GM12878 (cell line): ENCODE measurements at regions not wholly inside any gene's neighbourhood (a gene's known extent, or its start where the extent isn't known, plus 50 kb on each side); places are given as distances from the start of the nearest gene placed in this dataset.

Experiments used
- ATAC-seq: fragments of 200-7000 bp; cut with Tn5 transposase; 3 replicates; pipeline ENCODE4 v1.9.1; 2020; ENCODE audit warnings: mild to moderate bottlenecking, moderate library complexity
- BruUV-seq: library from RNA; stranded (reverse); fragments of 400-500 nt; replicated peaks from 2 replicates; lab custom pipeline; 2021; lab: Mats Ljungman, UMichigan
- CTCF ChIA-PET: fragments of 300-600 bp; sonication (Branson Sonifier 250); formaldehyde crosslinking; extraction: SDS; loops from one replicate; lab custom pipeline; 2021; ENCODE audit warnings: inconsistent platforms; lab: Yijun Ruan, JAX
- POLR2A ChIA-PET: fragments of 350-600 bp; formaldehyde crosslinking; extraction: SDS; loops from one replicate; lab custom pipeline; 2021; ENCODE audit warnings: inconsistent platforms; lab: Charles Lee
- RAD21 ChIA-PET: fragments of 300-600 bp; sonication (Branson Sonifier 250); formaldehyde crosslinking; loops from one replicate; lab custom pipeline; 2023; ENCODE audit warnings: antibody characterized with exemption; ENCODE audit not compliant: unreplicated experiment; lab: Charles Lee
- SMC1A ChIA-PET: fragments of 300-600 bp; sonication (Branson Sonifier 250); formaldehyde crosslinking; loops from one replicate; lab custom pipeline; 2023; ENCODE audit not compliant: unreplicated experiment, uncharacterized antibody; lab: Charles Lee
- DNase-seq: peaks from one replicate; pipeline ENCODE4 v3.0.0-alpha.2; 2011; ENCODE audit warnings: low read depth, low spot score
- FAIRE-seq: peaks from 3 replicates; lab custom pipeline; 2011; peaks lifted over from hg19 to GRCh38; lab: Jason Lieb, UNC
- H2AFZ ChIP-seq: 2 replicates; pipeline ENCODE4 v1.6.0; 2011; ENCODE audit warnings: low read depth, low read length, control low read depth; ENCODE audit not compliant: control insufficient read depth
- H3K27ac ChIP-seq: 2 replicates; pipeline ENCODE4 v1.5.1; 2011; ENCODE audit warnings: control low read depth; ENCODE audit not compliant: control insufficient read depth, insufficient read depth
- H3K27me3 ChIP-seq, 2 experiments: replicated peaks in 1 of 2; 2 replicates each; pipeline versions ENCODE4 v1.6.0 to v1.6.1; 2011; ENCODE audit warnings: low read length in 1 of 2; ENCODE audit not compliant: control insufficient read depth in 2 of 2, insufficient read depth in 2 of 2
- H3K36me3 ChIP-seq, 2 experiments: 2 replicates each; pipeline ENCODE4 v1.5.1; 2011; ENCODE audit warnings: low read length in 1 of 2; ENCODE audit not compliant: control insufficient read depth in 2 of 2, insufficient read depth in 2 of 2
- H3K4me1 ChIP-seq: 2 replicates; pipeline ENCODE4 v1.6.1; 2011; ENCODE audit warnings: mild to moderate bottlenecking, low read length, moderate library complexity, mixed read lengths; ENCODE audit not compliant: control insufficient read depth, insufficient read depth
- H3K4me2 ChIP-seq: 2 replicates; pipeline ENCODE4 v1.6.0; 2011; ENCODE audit warnings: control low read depth; ENCODE audit not compliant: control insufficient read depth, insufficient read depth
- H3K4me3 ChIP-seq: fragments of 200-600 bp; sonication (generic); 2 replicates; pipeline ENCODE4 v1.5.1; 2016
- H3K79me2 ChIP-seq: 2 replicates; pipeline ENCODE4 v1.6.0; 2011; ENCODE audit warnings: low read length; ENCODE audit not compliant: control insufficient read depth, insufficient read depth
- H3K9ac ChIP-seq: 2 replicates; pipeline ENCODE4 v1.8.0; 2011; ENCODE audit warnings: low read length, control low read depth, mixed read lengths; ENCODE audit not compliant: control insufficient read depth, insufficient read depth
- H3K9me3 ChIP-seq: replicated peaks from 3 replicates; pipeline ENCODE4 v1.5.1; 2011; ENCODE audit warnings: mild to moderate bottlenecking, low read length; ENCODE audit not compliant: control insufficient read depth, insufficient read depth
- H4K20me1 ChIP-seq: 2 replicates; pipeline ENCODE4 v1.6.0; 2011; ENCODE audit not compliant: control insufficient read depth, insufficient read depth
- CHD2 ChIP-seq: IDR thresholded peaks from 2 replicates; pipeline ENCODE4 v1.6.1; 2011; ENCODE audit warnings: low read depth, low read length, improper control_type of control experiment, borderline replicate concordance
- GABPA ChIP-seq: IDR thresholded peaks from 2 replicates; pipeline ENCODE4 v1.6.1; 2014; ENCODE audit warnings: antibody characterized with exemption, low read depth, mild to moderate bottlenecking, inconsistent platforms
- GATAD2B ChIP-seq: fragments of 450-650 bp; conservative IDR thresholded peaks from 2 replicates; pipeline ENCODE4 v1.6.1; 2017; ENCODE audit warnings: low read depth, mild to moderate bottlenecking, moderate library complexity
- HDAC6 ChIP-seq: fragments of 200-600 bp; sonication (generic); IDR thresholded peaks from one replicate; pipeline ENCODE4 v1.8.0; 2017; ENCODE audit warnings: antibody characterized with exemption; ENCODE audit not compliant: unreplicated experiment
- HSF1 ChIP-seq: fragments of 150-350 bp; IDR thresholded peaks from 2 replicates; pipeline ENCODE4 v1.6.1; 2014; ENCODE audit warnings: mild to moderate bottlenecking, low read depth, low read length
- IRF3 ChIP-seq: fragments of 450-650 bp; IDR thresholded peaks from 2 replicates; pipeline ENCODE4 v1.6.1; 2014; ENCODE audit warnings: mild to moderate bottlenecking
- JUND ChIP-seq: IDR thresholded peaks from 2 replicates; pipeline ENCODE4 v1.6.1; 2012; ENCODE audit warnings: low read depth, mild to moderate bottlenecking, low read length, improper control_type of control experiment, moderate library complexity
- MEF2A ChIP-seq: IDR thresholded peaks from 2 replicates; pipeline ENCODE4 v1.6.1; 2011; ENCODE audit warnings: low read depth, mild to moderate bottlenecking, low read length, moderate library complexity; ENCODE audit not compliant: insufficient read depth
- MTA2 ChIP-seq: fragments of 450-650 bp; IDR thresholded peaks from 2 replicates; pipeline ENCODE4 v1.6.1; 2016; ENCODE audit warnings: low read depth, mild to moderate bottlenecking, moderate library complexity
- NKRF ChIP-seq: fragments of 450-650 bp; conservative IDR thresholded peaks from 2 replicates; pipeline ENCODE4 v1.6.1; 2017; ENCODE audit warnings: mild to moderate bottlenecking, moderate library complexity
- NR2C1 ChIP-seq: fragments of 450-650 bp; IDR thresholded peaks from 2 replicates; pipeline ENCODE4 v1.6.1; 2017; ENCODE audit warnings: antibody characterized with exemption, mild to moderate bottlenecking, moderate library complexity
- RFX5 ChIP-seq: IDR thresholded peaks from 2 replicates; pipeline ENCODE4 v1.6.1; 2011; ENCODE audit warnings: low read depth, low read length, improper control_type of control experiment
- TCF12 ChIP-seq: IDR thresholded peaks from 2 replicates; pipeline ENCODE4 v1.6.1; 2011; ENCODE audit warnings: low read depth, mild to moderate bottlenecking, low read length
- WGBS: methylation state at CpG from one replicate; pipeline ENCODE4 v1.1.6; 2016; ENCODE audit warnings: low lambda C conversion rate; ENCODE audit not compliant: insufficient replicate concordance, insufficient coverage; ENCODE audit errors: missing lambda C conversion rate; 5-methylcytosine and 5-hydroxymethylcytosine counted together
- in situ Hi-C: fragments of 300-500 bp; cut with MboI; formaldehyde crosslinking; loops from 9 replicates; pipeline ENCODE4 v1.14.3; 2018; ENCODE audit warnings: mixed read lengths
- intact Hi-C: fragments of 100-400 bp; cut with micrococcal nuclease; formaldehyde crosslinking; loops from one replicate; pipeline ENCODE4 v1.14.2; 2022; ENCODE audit not compliant: unreplicated experiment

- FAIRE-seq (no peak), ATAC-seq (no peak), DNase-seq (no peak)
- in situ Hi-C loops: no loop called here
- Histone ChIP-seq H2AFZ (no peak overlapping the region), H3K27ac (no peak overlapping the region), H3K79me2 (no peaks in the 10 kb centered on the region), H3K36me3 (no peaks in the 10 kb centered on the region), H3K4me3 (no peak overlapping the region), H4K20me1 (no peaks in the 10 kb centered on the region)
- intact Hi-C loops: no loop called here
- POLR2A ChIA-PET: no interaction called here
- SMC1A ChIA-PET: interaction anchor here (0.6 kb wide), 1 partner anchor 474 kb away, joined by 4 read pairs; no protein-coding TSS in a partner anchor
- no peak for TF ChIP-seq MEF2A
- TF ChIP-seq NKRF: no peak
- no peak for TF ChIP-seq MTA2
- TF ChIP-seq CHD2: no peak
- no peak for TF ChIP-seq RFX5
- TF ChIP-seq NR2C1: no peak
- no peak for TF ChIP-seq TCF12
- no peak for TF ChIP-seq IRF3
- TF ChIP-seq GATAD2B: no peak
- no peak for TF ChIP-seq HDAC6
- no peak for TF ChIP-seq GABPA
- no peak for TF ChIP-seq HSF1
- TF ChIP-seq JUND: no peak
- TF ChIP-seq, all 136 proteins: peak for 0
- RAD21 ChIA-PET: no interaction called here
- Histone ChIP-seq H3K9me3 (no peaks in the 10 kb centered on the region), H3K4me2 (no peak overlapping the region), H3K4me1 (no peaks in the 10 kb centered on the region), H3K27me3 (no peaks in the 10 kb centered on the region), H3K9ac (no peak overlapping the region)
- BruUV-seq: no TSS peak
- CTCF ChIA-PET: no interaction called here
- WGBS: 8% methylated on average over 5 of the region's 6 CpGs
Observed at GRCh38 chr11:106177311-106177710, 99.8 kb downstream of the AASDHPPT start.
